ENCODE measurements at regions not wholly inside any gene's neighbourhood (a gene's known extent, or its start where the extent isn't known, plus 50 kb on each side); places are given as distances from the start of the nearest gene placed in this dataset.

- Histone ChIP-seq H4K8ac (replicated peaks; ENCODE audit: insufficient read length, low read depth, low read length) (no peak overlapping the region), H3K4me2 (ENCODE audit: insufficient read depth, insufficient read length, low read length) (no peak overlapping the region), H3K79me2 (ENCODE audit: insufficient read depth, low read length) (no peaks in the 10 kb centered on the region), H3K14ac (ENCODE audit: insufficient read depth, low read length) (no peak overlapping the region), H3K4me1 (ENCODE audit: insufficient read depth, low read length) (no peaks in the 10 kb centered on the region), H4K5ac (ENCODE audit: insufficient read length, low read depth, low read length) (no peak overlapping the region), H3K79me1 (ENCODE audit: insufficient read depth, low read depth, low read length, poor library complexity, severe bottlenecking) (no peaks in the 10 kb centered on the region), H2BK15ac (ENCODE audit: low read depth, low read length) (no peak overlapping the region), H3K9me3 (ENCODE audit: control insufficient read depth, low read depth, low read length) (no peaks in the 10 kb centered on the region), H3K27ac (ENCODE audit: insufficient read length, low read depth, low read length) (no peak overlapping the region), H2BK5ac (ENCODE audit: insufficient read length, low read length) (no peak overlapping the region), H2BK12ac (ENCODE audit: insufficient read length, low read depth, low read length) (no peak overlapping the region), H3K9ac (ENCODE audit: extremely low read depth, insufficient read length, low read length) (no peak overlapping the region), H4K91ac (ENCODE audit: insufficient read length, low read depth, low read length) (no peak overlapping the region), H4K20me1 (ENCODE audit: control insufficient read depth, insufficient read depth, insufficient read length) (no peaks in the 10 kb centered on the region), H3K27me3 (ENCODE audit: insufficient read depth, low read length) (no peaks in the 10 kb centered on the region), H3K23ac (ENCODE audit: insufficient read length, low read depth, low read length) (no peak overlapping the region), H2BK20ac (ENCODE audit: low read depth, low read length, poor library complexity, severe bottlenecking) (no peak overlapping the region), H3K56ac (ENCODE audit: insufficient read length, low read depth, low read length) (no peak overlapping the region), H3T11ph (ENCODE audit: low read length) (no peak overlapping the region), H3K18ac (ENCODE audit: insufficient read length, low read depth, low read length) (no peak overlapping the region), H2BK120ac (ENCODE audit: low read depth, low read length, poor library complexity, severe bottlenecking) (no peak overlapping the region), H3K23me2 (ENCODE audit: insufficient read length, low read depth, low read length, poor library complexity, severe bottlenecking) (no peaks in the 10 kb centered on the region), H2AK5ac (ENCODE audit: insufficient read length, low read length) (no peak overlapping the region), H3K4ac (ENCODE audit: low read depth, low read length) (no peak overlapping the region), H2AFZ (ENCODE audit: low read length) (no peak overlapping the region)
- Mint-ChIP-seq H3K27me3 (ENCODE audit: low read depth) (no peaks in the 10 kb centered on the region), H3K9me3 (no peaks in the 10 kb centered on the region; a peak in 2 of 5 replicates), H3K36me3 (ENCODE audit: insufficient read depth in 1 of 3, low read depth in 3 of 3) (no peaks in the 10 kb centered on the region; a peak in 1 of 7 replicates), H3K4me1 (no peaks in the 10 kb centered on the region), H3K27ac (no peak overlapping the region), H3K4me3 (no peak overlapping the region)
- TF ChIP-seq, protein P1, sequence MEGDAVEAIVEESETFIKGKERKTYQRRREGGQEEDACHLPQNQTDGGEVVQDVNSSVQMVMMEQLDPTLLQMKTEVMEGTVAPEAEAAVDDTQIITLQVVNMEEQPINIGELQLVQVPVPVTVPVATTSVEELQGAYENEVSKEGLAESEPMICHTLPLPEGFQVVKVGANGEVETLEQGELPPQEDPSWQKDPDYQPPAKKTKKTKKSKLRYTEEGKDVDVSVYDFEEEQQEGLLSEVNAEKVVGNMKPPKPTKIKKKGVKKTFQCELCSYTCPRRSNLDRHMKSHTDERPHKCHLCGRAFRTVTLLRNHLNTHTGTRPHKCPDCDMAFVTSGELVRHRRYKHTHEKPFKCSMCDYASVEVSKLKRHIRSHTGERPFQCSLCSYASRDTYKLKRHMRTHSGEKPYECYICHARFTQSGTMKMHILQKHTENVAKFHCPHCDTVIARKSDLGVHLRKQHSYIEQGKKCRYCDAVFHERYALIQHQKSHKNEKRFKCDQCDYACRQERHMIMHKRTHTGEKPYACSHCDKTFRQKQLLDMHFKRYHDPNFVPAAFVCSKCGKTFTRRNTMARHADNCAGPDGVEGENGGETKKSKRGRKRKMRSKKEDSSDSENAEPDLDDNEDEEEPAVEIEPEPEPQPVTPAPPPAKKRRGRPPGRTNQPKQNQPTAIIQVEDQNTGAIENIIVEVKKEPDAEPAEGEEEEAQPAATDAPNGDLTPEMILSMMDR (conservative IDR thresholded peaks at IDR 0.05): no peak
- no peak for DNase-seq
- WGBS (ENCODE audit: extremely low coverage, insufficient read length, low lambda C conversion rate): no CpG with 5 or more reads among the region's 4 CpGs
Measured at GRCh38 chr5:99928490-99928889, 606.7 kb upstream of the FAM174A start.
